GOT3 (cell line): ENCODE measurements at regions not wholly inside any gene's neighbourhood (a gene's known extent, or its start where the extent isn't known, plus 50 kb on each side); places are given as distances from the start of the nearest gene placed in this dataset.

Experiments
- DNase-seq: peaks from one replicate; lab custom pipeline; 2025; ENCODE audit warnings: mixed read lengths; lab: John Stamatoyannopoulos, UW

DNA sequence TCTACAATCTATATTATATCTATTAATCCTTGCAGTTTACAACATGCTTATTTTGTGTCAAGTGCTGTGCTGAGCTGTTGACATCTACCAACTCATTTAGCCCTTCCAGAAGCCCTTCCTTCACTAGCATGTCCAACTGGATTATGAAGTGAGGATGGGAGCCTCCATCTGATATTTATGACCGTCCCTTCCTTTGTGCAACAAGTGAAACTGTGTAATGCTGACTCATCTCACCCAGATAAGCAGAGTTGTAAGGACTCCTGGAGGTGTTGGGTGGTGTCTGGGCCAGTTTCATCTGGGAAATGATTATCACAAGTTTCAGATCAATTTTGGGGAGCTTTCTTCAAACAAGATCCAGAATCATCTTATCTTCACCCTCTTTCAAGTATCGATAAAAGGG lies 156.6 kb upstream of the ETAA1 start:
- DNase-seq, result no peak

DNA sequence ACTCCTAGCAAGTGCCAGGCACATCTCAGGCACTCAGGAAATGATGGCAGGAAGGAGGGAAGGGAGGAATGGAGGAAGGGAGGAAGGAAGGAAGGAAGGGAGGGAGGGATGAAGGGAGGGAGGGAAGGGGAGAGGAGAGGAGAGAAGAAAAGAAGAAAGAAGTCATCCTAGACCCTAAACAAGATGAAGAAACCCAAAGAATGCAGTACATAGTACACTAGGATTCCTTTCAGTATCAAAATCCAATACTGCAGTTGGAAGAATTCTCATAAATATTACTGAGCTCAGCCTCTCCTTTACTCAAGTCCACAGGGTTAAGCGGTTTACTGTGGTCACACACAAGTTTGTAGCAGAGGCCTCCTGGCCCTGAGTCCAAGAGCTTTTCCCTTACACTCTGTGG lies 155.7 kb upstream of the ETAA1 start:
- DNase-seq, result no peak

DNA sequence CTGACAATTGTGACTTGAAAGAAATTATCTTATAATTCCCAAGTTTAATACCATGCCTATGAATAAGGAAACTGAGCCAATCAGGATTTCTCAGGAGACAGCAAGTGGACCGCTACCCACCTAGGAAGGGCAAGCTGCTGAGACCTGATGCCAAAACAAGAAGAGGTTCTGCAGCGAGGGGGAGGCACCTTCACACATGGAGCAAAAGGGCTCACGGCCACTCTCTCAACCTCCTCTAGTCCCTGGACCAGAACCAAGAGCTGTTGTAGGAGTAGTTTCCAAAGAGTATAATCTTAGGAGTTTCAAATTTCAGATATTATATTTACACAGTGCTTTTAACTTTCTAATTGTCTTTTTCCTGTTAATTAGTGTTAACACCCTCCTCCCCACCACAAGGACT lies 154.7 kb upstream of the ETAA1 start:
- DNase-seq, result no peak

DNA sequence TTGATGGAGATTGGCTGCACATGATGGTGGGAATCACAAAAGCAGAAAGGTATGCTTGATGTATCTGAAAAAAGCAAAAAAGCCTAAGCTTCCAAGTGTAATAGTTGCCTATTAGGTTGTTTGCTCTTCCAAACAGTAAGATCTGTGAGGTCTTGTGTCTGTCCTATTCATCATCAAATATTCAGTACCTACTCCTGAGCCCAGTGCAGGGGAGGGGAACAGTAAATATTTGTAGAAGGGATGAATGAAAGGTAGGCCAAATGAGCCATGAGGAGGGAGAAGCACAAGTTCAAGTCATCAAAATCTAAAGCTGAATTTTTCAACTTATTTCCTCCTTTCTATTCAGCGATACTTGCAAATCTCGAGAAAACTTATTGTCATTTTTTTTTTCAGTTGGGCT lies 153.2 kb upstream of the ETAA1 start:
- no peak for DNase-seq

DNA sequence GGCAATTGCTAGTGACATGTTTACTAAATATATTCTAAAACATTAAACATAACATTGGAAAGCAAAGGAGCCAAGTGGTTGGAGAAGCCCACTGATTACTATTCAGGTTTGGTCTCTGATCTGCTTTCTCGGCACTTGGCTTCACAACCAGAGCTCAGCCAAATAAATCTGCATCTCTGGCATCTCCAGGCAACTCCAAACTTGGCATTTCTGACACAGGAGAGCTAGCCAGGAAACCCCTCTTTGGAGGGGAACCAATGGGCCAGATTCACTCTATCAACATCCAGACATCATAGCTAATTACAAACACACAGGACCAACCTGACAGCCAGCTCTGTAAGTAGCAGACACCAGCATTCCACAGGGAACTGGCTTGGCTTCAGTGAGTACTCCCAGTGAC lies 150.3 kb upstream of the ETAA1 start:
- no peak for DNase-seq

DNA sequence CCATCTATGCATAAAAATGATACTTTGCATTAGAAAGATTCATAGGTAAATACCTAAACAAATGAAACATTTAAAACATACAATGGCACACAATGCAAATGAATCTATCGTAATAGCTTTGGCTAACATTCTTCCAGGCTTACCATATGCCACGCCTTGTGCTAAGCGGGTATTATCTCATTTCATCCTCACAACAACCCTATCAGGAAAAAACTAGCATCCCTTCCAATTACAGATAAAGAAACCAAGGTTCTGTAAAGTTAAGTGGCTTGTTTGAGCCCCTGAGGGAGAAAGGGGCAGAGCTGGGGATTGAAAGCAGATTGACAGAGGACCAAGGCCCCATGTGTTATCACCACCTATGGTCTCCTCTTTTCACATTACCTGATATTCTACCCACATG lies 145.4 kb upstream of the ETAA1 start:
- no peak for DNase-seq

DNA sequence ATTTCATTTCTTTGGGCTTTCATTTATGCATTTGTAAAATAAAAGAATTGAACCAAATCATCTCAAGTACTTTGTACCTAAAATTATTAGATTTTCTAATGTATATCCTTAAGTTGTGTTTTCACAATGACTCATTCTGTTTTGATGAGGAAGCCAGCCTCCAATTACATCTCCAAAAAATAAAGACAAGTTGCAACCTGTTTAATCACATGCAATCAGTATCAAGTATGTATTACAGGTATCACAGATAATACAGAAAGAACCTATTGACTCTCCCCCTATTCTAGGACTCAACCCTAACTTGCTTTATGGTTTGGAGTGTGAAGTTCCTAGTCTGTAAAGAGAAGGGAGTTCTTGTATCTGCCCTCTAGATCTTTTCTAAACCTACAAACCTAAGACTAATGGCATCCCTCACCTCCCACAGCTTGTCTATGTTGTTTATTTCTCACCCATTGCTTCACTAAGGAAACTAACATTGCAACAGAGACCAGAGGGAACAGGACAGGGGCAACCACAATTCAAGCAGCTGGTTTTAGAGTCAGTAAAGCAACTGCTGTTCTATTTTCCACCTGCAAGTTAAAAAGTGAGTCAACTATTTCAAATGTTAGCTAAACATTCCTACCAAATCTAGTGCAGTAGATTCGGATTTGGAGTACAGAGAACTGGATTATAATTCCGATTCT lies 141.1 kb upstream of the ETAA1 start:
- DNase-seq, result no peak

DNA sequence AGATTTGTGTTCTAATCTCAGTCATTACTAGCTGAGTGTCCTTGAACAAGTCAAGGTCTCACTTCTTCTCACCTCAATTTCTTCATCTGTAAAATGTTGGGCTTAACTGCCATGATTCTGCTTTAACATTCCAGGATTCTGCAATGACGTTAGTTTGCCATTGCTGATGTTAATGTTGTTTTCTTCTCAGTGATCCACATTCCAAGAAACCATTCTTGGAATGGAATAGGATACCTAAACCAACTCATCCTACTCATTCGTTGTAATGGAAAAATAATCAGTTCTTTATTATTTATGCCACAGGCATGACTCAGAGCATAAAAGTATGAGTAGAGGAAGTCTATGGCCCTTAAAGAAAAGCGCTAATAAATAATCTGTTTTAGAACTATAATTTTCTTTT lies 140.2 kb upstream of the ETAA1 start:
- DNase-seq, result no peak

DNA sequence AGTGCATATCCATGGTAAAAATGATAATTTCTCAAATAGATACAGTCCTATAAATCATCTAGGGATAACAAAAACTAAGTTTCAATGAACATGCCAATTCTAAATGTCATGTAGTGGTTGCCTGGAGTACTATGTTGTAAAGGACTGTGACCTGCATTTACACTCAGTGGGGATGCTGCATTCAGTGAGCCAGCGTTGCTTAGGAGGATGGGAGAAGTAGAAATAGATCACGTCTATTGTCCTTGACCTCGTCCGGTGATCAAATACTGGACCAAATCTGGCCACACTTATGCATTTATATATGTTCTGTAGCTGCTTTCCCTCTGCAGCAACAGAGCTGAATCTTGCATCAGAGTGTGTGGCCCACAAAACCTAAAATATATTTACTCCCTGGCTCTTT lies 139.0 kb upstream of the ETAA1 start:
- DNase-seq, result no peak

DNA sequence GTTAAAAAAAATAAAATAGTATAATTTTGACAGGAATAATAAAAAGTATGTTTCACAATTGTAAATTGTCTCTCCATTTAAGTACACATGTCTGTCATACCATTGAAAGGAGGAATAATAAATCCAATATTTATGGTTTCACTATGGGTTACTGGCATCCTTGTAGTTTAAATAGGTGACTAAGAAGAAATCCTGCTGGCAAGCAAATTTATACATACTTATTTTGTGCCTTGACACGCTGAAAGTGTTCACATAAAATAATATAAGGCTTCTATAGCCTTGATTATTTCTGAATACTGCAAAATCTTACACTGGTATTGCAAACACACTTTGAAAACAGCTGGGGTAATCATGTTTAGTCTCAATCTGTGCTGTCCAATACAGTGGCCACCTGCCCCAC lies 138.3 kb upstream of the ETAA1 start:
- DNase-seq, result no peak

DNA sequence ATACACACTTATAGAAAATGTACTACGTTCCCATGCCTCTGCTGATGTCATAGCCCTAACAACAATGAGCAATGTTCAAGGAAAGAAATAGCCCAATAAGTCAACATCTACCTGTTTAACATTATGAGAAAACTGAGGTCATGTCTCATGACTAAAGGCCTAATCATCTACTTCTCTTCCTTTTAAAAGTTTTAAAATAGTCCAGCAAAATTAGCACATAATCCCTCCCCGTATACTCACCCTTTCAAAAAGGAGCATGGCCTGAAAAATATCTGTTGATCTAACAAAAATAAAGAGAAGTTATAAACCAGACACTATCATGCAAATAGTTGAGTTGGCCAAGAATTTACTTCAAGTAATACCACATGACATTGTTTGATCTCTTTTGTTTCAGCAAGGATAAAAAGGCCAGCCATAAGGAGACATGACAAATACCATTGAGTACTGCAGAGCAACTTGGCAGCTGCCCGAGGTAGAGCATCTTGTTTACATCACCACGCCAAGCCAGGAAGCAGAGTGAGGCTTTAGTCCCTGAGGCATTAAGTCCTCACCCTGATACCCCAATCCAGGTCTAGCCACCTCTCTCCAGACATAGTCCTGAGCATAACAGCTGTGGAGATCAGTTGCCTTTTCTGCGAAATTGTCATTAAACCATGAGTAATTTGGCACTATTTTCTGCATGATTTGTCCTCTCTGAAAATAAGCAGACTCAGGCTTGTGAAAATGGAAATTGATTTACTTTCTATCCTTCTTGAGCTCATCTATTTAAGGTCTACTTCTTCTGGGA lies 137.4 kb upstream of the ETAA1 start:
- peak; percentile 2 for DNase-seq

DNA sequence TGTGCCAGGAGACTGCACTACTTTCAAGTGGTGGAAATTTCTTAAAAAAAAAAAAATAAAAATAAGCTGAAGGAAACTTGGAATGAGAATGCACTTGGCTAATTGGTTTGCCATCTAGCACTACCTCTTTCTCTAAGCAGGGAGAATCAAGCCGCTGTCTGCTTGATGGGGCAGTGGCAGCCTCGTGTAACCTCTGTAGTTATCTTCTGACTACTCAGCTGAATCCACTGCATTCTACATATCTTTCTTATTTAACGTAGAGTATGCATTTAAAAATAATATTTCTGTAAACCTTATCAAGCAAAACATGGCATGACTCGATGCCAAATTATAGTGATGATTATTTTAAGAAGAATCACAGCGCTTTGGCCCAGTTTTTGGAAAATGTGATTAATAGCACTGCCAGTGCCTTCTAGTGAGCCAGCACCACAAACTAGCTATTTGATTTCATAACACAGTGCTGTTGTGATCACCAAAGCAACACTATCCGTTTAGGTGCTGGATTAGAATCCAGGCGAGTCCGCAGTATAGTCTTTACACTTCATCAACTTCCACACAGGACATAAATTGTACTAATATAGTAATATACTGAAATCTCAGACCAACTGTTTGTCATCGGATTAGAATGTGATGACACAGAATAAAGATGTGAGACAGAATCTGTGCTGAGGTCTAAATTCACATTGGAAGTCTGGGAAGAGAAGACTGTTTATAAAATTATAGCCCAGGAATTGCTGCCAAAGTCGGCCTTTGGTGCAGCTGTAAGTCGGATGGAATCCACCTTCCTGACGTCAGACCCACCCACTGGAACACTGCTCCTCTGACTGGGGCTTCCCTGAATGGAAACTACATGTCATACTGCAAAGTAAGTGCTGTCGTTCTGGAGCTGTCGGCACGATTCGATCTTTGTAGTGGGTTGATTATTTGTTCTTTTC lies 136.5 kb upstream of the ETAA1 start:
- DNase-seq, result peak; percentile 25

DNA sequence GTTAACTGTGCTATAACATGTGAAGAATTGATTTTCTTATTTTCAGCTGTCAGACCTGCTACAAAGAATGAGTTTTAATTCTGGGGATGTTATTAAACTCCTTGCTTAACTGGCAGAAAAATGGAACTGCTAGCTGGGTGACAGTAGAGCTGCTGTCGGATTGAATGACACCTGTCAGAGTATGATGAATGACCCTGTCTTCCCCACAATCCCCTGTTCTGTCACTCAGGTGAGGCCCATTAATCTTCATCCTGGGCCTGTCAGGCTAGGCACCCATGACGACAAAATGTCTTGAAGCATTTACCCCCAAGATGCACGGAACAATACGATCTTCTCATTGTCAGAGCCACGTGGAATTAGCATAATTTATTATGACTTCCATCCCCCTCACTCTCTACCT lies 129.9 kb upstream of the ETAA1 start:
- no peak for DNase-seq

DNA sequence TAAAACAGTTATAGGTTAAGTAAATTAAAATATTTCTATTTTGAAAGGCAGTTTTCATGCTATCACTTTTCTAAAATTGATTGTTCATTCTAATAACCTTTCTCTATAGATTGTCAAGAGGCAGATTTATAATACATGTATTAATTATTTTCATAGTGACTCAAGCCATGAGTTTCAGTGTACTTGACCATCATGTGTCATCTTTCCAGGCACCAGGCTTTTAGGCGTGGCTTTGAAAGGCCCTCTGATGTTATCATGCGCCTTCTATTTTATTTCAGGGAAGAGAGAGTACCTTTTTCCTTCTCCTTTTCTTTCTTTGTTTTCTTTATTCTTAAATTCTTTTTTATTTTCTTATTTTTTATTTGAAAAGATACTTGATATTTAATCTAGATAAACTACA lies 128.3 kb upstream of the ETAA1 start:
- no peak for DNase-seq

DNA sequence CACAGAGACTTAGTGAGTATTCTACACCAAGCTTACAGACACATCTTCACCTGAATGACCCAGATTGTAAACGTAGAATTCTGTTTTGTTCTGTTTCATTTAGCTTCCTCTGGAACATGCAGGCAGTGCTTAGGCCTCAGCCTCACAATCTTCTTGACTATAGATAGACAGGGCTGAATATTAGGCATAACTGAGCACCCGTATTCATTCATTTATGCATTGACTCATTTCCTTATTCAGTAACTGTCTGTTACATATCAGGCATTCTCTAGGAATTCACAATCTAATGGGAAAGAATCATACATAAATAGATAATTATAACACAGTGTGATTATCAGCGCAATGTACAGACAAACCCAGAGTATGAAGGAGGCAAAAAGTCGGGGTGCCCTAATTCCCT lies 124.9 kb upstream of the ETAA1 start:
- no peak for DNase-seq

DNA sequence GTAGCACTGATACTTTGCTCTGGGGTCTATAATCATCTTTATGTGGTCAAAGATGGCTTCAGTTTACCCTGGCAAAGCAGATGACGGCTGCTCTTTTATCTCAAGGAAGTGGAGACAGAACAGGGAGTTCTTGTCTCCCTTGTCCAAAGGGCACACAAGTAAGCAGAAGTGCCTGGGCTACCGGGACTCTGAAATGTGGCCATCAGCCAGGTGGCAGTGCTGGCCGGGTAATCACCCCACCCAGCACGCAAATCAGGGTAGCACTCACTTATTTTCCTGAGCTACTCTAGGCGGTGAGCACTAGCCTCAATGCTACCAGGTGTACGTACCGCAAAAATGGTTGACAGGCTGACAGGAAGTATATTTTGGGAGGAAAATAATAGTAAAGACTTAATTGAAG lies 119.7 kb upstream of the ETAA1 start:
- DNase-seq, result no peak

DNA sequence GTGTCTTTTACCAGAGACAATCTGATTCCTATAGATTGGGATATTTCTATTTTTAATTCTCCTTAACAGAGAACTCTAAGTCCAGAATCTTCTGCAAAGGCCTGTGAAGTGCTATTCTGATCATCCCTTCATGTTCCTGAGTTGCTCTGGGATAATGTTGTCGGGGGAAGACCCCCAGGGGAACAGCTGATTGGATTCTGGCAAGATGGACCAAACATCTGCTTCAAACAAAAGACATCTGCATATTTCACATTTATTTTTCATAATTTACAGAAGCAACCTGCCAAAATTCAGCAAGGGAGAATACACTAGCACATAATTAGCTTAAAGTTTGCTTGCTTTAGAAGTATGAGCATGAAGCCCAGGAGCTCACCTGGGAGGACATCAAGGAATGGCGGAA lies 116.0 kb upstream of the ETAA1 start:
- DNase-seq, result no peak

DNA sequence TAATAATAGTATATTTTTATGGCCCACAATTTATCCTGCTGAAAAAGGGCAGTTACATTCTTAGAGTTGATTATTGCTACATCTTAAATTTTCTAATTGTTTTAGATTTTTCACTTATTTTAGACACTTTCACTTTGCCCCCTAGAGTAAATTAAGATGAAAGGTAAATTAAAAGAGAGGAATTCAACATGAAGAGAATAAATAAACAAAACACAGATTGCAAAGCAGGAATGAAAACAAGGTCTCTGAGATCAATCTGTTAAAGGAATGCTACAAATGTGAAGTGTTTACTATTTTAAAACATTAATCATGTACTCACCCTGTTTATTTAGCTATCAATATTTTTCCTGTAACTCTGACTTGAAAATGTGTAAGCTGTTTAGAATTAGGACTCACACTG lies 113.5 kb upstream of the ETAA1 start:
- no peak for DNase-seq

DNA sequence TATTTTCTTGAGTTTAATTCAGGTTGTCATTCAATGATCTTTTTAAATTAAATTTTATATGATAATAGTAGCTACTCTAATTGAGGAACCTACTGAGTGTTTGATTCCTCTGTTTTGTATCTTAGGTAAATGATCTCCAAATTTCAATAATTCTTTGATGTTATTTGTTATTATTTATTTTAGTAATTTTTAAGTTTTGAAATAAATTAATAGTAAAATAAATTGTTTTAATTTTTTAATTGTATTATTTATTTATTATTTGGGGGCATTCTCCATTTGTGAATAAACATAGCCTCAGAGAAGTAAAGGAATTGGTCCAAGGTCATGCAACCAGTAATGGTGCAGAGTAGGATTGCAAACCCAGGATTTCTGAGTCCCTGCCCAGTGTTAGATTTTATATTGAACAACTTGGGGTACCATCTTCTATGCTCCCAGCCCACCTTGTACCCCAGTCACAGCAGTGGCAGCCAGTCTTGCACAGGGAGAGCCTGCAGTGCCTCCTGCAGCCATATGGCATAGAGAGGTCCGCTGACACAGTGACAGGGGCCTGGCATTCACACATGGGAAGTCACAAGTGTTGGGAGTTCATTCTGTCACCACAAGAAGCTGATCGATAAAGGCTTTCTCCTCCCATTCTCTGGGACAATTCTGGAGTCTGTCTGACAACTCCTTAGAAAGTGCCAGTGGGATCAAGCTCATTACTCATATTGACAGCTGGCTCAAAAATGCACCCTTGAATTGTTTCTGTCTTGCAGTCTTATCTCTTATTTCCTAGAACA lies 110.0 kb upstream of the ETAA1 start:
- no peak for DNase-seq

DNA sequence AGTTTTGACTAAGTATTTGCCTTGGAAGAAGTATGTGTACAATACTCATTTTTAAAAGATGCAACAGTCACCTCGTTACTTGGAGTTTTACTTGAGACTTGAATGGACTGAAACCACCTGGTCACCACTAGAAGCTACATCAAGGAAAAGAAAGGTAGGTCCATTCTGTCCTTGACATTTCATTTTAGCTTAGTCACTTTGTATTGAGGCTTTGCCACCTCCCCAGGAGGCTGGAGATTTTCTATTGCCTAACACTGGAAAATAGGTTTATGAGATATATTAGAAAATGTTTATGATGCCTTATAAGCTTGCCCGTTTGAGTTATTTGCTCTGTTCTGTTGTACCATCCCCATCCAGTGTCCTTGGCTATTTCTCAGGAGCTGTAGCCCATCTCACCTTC lies 107.9 kb upstream of the ETAA1 start:
- no peak for DNase-seq

DNA sequence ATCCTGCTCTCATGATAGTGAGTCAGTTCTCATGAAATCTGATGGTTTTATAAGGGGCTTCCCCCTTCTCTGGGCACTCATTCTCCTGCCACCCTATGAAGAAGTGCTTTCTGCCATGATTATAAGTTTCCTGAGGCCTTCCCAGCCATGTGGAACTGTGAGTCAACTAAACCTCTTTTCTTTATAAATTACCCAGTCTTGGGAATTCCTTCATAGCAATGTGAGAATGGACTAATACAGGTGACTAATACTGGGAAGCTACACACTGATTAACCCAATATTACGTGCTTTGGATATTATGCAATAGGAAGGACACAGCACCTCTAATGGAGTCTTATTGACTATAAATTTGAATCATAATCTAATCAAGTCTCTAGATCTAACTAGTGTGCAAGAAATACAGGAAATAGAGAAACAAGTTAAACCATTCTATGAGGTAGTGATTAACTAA lies 107.2 kb upstream of the ETAA1 start:
- no peak for DNase-seq
